ENCODE measurements at regions not wholly inside any gene's neighbourhood (a gene's known extent, or its start where the extent isn't known, plus 50 kb on each side); places are given as distances from the start of the nearest gene placed in this dataset.

DNA sequence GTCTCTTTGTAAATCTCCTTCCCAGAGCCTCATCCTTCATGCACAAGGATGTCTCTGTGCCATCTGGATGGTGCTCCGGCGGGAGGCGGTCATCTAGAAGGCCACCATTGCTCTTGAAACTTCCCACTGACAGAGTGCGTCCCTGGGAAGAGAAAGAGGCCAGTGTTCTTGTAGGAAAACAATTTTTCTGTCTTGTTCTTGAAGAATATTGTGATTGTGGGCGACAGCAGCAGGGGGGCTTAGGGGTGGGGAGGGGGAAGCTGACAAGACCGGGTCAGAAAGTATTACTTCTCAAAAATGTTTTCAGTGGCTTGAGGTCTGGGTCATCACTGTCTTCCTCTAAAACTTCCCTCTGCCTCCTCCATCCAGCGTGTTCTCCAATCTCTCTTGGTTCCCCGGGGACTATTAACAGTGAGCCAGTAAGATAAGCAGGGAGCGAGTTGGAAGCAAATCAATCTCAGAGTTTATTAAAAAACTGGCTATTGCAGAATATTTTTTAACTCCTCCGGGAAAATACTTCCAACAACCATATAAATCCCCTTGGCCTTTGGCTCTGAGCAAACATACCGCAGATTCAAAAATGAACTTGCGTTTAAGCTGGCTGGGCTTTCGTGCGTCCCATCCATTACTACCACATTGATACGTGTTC, 597.8 kb upstream of the MGMT start:
- DNase-seq: no peak

DNA sequence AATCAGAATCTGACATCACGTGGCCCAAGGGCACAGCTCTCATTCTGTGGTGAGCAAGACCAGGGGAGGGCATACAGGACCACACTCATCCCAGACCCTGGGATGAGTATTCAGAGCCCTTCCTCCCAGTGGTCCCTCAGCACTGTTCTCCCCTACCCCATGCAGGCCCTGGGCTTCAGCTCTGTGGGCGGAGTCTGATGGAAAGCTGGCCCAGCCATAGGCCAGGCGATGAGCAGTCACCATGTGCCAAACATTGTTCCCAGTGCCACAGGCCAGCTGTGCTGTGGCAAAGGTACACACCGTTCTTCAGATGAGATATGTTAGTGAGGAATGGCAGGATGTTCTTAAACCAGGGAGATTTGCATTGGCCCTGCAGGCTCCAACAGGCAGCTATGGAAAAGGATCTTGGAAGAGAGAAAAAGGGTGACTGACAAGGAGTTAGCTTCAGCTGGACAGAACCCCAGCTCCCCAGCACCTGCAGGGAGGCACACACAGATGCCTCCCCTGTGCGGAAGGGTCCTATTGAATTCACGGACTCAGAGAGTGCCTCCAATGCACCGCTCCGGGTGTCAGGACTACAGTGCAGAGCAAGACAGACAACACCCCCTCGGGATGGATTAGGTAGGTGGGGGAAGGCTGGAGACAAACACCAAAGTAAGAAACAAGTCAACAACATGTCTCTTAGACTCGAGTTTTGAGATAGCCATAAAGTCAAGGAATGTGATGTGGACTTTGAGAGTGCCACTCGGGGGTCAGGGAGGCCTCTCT, 596.0 kb upstream of the MGMT start:
- no peak for DNase-seq

DNA sequence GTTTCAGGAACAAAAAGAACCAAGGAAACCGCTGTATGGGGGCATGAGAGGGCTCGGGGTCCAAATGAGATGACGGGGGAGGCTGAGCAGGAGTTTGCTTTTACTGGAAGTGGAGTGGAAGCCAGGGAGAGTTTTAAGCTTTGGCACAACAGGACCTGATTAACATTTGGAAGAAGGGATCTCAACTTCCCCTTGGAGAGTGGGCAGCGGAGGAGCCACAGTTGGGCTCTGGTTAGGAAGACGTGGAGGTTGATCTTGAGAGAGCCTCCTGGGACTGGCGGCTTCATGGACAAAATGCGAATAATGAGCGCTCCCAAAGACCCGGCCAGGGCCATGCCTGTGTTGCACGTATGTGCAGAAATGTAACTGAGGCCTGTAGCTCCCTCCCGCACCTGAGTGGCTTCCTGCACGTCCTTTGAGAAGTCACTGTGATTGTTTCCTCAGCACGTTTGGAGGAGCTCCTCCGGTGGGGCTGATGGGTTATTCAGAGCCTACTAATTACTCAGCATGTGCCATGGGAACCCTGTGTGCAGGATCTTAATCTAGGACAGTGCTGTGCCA, 595.3 kb upstream of the MGMT start:
- no peak for DNase-seq

DNA sequence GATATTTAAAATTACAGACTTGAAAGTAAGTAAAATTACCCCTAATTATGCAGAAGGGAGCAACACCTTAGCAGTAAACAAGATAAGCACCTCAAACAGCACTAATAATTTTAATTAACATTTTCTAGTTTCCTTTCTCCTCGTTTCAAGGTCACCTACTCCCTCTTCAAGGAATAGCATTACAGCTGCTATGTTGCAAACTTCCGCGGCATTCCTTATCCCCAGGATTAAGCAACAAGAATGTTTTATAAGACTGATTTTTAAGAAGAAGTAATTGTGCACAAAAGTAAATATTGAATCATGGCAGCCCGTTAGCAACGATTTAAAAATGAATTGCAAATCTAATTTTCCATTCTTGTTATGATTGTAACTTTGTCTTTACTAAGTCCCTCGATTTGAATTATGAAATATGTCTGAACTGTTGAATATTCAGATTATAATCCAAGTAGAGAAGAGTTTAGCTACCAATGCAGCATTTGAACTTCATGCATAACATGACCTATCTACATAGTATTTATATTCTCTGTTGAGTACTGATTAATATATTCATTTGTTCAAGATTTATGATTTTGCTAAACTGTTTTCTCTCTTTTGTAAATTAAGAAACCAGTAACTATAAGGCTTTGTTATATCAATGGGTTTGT, 593.5 kb upstream of the MGMT start:
- DNase-seq: no peak

DNA sequence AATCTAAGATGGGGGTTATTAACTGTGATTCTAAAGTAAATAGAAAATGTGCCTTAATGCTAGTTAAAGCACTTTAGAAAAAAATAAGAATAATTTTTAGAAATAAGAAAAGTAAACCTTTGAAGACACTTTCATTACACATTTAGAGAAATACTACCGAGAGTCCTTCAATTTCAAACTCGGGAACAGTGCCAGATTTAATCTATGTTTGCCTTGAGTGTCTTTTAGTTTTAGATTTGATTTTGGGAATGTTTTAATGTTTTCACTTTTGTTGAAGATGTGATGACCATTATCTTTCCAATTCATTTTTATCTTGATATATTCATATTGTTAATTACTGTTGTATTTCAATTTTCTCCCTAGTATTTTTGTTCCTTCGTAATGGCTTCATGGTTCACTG, 592.7 kb upstream of the MGMT start:
- DNase-seq: no peak

DNA sequence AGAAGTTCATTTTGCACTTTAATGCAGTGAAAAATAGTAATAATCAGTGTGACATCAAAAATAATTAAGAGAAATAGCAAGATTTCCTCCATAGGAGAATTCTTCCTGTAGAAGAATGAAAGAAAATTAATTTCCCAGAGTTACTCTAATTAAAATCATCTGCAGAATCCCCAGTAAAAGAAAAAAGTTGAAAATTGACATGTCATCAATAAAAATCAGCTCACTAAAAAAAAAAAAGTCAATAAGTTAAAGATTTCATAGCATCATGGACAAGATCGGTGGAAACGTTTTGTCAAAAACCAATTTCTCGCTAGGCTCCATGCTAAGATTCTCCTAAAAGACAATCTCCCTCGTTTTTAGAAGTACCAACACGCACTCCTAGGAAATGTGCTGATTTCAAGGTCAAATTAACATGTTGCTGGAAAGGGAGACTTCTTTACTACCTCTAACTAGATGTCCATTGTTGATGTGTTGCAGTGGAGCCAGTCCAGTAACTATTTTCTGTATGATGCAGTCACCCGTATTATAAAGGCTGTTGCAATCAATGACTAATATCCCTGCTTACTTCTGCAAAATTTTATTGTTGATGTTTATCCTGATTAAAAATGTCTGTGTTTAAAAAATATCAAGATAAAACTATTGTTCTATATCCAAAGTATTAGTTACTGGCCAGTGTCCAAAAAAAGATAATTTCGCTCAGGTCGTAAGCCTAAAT, 591.9 kb upstream of the MGMT start:
- no peak for DNase-seq

DNA sequence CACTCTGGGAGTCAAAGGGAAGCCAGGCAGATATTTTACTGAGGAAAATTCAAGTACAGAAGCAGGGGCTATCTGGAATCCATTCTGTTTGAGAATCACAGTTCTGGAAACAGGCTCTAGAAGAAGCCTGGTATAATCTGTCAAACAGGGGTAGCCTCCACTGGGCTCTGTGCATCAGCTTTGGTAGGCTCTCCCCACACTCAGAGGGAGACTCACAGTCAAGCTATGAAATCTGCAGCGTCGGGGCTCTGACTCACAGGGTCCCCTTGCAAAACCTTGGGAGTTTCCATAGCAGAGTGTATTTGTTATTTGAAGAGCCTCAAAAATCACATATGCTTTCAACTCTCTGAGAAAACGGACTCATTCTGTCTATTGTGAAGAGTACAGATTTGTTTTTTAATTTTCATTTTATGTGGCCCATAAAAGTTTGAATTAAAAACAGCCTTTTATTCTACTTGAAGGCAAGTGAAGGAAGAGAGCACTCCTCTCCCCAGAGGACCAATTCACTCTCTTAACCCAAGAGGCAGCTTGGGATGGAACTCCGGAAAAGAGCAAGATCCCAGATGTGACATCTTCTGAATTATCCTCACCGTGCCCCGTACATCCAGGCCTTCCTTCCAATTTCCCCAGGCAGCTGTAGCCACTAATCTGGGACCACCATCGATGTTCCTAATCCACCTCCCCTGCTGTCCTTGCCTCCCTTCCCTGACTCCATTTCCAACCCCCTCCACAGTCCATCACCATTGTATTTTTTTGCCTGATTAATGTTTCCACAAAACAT, 590.9 kb upstream of the MGMT start:
- DNase-seq: no peak

DNA sequence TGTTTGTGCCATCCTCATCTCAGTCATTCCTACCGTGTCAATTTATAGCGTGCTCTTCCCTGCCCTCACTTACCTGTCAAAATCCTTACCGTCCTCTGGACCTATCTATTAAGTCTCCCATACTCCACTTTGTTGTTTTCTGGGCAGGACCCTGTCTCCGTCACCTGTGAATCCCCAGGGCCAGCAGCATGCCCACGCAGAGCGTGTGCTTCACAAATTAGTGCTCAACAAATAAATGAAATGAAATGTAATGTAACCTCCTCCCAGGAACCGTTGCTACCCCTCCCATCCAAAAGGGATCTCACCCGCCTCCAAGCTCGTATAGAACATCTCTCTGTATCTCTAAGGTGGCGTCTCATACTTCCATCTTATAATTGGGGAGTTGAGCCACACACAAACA, 589.9 kb upstream of the MGMT start:
- no peak for DNase-seq

DNA sequence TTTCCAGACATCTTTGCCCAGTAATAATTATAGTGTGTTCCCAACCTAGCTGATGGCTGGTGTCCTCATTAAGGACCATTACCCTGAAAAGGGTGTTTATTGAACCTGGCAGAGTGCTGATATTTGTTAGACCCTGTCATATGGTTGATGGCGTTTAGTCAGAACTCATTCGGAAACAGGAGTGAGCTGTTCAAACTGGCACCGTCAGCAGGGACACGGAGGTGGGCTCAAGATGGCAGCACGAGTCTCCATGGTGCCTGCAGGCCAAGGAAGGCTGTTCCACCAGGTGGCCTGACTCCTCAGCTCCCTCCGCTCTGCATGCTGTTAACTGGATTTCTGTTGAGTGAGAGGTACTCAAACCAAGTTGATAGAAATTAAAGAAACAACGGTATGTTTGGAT, 589.1 kb upstream of the MGMT start:
- no peak for DNase-seq

DNA sequence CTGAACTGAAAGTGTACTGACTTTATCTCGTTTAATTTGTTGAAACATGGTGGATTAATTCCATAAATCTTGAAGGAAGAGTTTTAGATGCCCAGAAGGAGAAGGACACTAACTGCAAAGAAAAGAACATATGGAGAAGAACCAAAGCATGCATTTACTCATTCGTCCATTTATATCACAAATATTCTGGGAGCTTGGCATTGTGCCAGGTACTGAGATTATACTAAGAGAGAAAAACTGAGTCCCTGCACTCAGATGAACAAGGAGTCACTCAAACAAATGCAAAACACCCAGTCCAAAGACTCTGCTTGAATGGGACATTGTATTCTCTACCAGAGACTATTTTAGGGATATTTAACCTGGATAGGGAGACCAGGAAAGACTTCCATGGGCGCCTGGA, 588.0 kb upstream of the MGMT start:
- no peak for DNase-seq

DNA sequence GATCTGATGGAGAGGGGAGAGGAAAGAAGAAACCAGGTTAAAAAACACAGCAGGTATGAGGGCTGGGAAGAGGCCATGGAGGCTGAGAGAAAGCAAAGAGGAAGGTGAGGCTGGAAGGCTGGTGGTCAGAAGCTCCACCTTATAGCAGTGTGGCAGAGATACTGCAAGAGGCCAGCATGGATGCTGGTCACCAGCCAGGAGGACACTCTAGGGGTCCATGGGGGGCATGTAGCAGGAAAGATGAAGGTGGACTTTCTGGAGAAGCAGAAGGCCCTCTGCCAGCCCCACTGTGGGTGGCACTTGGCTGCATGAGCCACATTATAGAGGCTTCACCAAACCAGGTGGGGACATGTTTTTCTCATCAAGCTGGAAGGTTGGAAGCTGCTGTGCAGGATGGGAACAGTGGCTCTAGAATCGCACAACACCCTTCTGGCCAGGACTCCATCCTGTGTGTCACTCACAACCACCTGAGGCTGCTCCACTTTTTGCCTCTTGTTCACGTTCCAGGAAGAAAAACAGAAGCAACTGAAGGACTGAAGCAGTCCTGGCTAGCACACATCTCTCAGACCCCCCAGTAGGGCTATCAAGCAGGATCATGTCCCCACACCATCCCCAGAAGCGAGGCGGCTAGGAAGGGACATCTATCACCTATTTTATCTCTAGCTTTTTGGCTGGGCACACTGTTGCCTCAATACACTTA, 587.5 kb upstream of the MGMT start:
- no peak for DNase-seq

DNA sequence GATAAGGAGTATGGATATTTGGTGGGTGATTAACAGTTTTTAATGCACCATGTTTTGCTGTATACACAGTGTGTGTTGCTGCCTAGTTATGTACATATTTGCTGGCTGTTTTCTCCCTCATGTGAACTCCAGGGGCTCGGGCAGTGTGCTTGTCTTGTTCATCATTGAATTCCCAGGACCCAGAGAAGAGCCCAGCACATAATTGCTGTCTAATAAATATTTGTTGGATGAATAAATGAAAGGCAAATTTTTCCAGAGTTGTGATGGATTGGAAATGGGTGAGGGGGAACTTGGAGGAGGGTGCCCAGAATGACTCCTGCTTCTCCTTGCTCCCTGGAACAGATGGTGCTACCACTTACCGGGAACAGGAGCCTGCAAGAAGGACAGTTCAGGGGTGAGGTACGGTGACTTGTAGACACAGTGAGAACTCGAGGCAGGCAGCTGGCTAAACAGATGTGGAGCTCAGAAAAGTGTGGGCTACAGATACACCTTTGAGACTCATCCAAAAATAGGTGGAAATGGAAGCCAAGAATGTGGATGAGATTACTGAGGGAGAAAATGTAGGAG, 586.8 kb upstream of the MGMT start:
- DNase-seq: no peak

DNA sequence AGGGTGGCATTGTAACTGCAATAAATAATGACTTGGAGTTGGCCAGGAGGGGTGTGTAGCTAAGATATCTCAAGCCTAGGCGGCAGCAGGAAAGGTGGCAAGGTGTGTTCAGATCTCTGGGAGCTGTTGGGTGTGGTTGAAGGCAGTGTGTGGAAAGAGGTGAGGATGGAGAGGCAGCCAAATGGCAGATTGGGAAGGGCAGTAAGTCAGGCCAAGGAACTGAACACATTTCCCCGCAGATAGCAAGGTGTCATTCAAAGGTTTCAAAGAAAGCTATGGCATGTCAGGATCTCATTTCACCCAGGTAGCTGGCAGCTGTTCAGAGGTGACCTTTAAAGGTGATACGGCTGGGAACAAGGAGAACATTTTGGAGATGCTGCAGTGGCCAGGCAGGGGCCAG, 586.0 kb upstream of the MGMT start:
- no peak for DNase-seq

DNA sequence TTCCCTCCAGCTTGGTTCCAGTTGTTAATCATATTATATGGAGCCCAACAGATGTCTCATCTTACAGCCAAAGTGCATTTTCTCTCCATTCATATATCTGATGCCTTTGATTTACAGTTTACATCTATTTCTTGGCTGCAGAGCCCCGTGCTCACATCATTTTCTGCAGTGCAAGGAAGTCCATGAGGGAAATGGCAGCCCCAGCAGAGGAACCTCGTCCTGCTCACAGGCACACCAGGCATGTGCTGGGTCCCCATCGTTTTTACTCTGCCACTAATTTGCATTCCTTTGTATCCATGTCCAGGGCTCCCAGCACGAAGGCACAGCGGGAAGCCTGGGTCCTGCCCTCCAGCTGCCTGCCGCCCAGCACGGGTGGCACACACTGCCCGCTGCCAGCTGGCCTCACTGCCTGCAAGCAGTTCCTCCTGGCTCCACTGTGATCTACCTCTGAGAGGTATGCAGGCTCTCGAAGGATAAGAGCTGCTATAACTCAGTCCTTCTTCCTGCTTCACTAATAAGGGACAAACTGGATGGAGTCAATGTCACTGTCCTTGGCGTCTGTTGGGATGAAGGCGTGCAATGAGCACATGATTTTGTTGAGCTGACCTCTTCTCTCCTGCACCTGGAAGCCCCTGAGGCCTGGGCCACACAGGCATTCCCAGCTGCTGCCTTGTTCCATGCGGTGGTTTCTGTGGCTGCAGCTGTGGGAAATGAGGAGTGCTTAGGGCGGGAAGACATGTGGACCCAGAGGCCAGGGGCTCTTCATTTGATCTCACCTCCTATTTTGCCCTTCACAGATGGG, 583.6 kb upstream of the MGMT start:
- no peak for DNase-seq

DNA sequence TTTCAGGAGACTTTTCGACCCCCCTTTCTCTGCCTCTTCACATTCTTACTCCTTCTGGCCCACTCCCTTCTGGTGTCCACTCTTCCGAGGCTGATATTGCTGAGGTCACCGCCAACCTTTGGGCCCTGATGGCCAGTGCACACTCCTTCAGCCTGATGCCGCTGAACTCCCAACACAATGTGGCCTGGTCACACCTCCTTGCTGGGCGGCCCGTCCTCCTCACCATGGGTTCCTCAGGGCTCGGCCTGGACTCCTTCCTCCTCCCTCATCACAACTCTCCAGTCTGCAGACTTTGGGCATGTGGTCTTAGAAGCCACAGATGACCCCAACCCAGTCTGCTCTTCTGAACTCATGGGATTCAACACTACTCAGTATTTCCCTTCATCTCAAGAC, 583.0 kb upstream of the MGMT start:
- no peak for DNase-seq

DNA sequence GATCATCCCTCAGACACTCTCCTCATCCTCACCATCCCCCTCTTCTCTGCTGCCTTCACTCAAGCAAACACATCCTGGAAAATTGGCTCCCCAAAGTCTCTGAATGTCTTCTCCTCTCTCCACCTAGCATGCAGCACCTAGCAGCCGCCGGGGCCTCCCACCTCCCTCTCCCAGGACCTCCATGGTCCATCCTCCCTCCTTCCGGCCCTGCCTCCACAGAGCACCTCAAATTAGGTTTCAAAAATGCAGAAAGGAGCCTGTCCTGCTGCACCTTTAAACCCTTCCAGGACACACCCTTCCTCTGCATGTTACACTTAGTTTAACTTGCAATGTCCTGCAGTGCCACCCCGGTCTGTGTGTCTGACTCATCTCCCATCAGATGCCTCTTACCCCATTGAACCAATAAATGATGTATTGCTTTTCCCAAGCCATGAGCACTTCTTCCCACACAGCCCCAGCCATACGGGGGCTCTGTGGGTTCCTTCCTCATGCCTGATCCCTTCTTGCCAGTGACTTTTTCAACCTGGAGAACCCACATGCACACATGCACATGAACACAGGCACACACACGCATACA, 582.5 kb upstream of the MGMT start:
- no peak for DNase-seq

DNA sequence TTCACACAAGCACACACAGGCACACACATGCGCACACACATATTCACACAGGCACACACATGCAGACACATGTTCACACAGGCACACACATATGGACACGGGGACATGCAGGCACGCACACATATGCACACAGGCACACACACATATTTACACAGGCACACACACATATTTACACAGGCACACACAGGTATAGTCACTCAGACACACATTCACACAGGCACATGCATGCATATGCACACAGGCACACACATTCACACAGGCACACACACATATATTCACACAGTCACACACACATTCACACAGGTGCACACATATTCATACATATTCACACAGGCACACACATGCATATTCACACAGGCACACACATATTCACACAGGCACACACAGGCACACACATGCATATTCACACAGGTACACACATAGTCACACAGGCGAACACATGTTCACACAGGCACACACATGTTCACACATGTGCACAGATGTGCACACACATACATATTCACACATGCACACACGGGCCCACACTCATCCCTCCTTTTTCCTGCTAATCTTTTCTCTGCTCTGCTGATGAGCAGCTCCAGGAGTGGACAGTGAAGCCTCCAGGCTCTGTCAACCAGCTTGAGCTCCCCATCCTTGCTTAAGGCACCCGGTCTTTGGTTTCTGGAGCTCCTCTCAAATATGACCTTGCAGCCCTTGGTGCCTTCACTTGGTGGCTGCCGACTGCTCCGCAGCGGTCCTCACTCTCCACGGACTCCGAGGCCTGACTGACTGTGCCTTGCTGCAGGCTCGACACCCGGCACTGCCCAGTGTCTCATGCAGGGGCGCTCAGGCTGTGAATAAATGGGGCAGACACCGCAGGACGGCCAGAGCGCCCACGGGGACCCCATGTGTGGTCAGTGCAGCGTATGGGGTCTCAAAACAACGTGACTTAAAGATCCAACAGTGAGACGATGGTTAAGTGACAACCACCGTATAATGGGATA, 581.2 kb upstream of the MGMT start:
- no peak for DNase-seq

DNA sequence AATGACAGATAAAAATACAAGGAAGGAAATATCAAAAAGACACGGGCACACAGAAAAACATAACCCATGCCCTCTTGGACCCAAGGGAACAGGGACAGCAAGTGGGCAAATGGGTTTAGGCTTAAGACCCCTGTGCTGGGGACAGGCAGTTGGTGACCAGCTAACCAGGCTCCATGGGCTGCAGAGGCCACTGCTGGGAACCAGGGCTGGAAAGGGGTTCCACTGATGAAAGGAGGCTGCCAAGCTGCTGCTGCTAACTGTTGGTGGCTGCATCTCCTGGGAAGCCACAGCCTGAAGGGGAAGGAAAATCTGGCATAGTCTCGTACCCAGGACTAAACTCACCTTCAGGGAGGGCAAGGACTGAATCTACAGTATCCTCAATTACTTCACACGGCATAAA, 579.2 kb upstream of the MGMT start:
- DNase-seq: no peak

DNA sequence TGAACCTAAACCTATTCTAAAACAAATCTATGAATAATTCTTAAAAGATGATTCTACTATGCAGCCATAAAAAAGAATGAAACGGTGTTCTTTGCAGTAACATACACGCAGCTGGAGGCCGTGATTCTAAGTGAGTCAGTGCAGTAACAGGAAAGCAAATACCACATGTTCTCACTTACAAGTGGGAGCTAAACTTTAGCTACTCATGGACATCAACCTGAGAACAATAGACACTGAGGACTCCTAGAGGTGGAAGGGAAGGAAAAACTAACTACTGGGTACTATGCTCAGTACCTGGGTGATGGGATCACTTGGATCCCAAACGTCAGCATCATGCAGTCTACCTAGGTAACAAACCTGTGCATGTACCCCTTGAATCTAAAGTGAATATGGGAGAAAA, 575.0 kb upstream of the MGMT start:
- no peak for DNase-seq

All from activated naive CD4-positive, alpha-beta T cell treated with Interleukin-2 at 50 U/mL for 16 hours (primary cell).